IgD-negative memory B cell (primary cell): ENCODE measurements at regions not wholly inside any gene's neighbourhood (a gene's known extent, or its start where the extent isn't known, plus 50 kb on each side); places are given as distances from the start of the nearest gene placed in this dataset.
"Not testable (repeated sequence)": the region's sequence is repeated elsewhere in the genome, so short reads cannot be mapped to it uniquely, and the experiment has no call there.

Source experiments
- H3K27ac Mint-ChIP-seq, 3 donors: one replicate each; pipeline ENCODE4 v1.8.0; 2020 to 2022; ENCODE audit warnings: mild to moderate bottlenecking in 3 of 3, mixed read lengths in 3 of 3, moderate library complexity in 1 of 3
- H3K27me3 Mint-ChIP-seq: one replicate; pipeline ENCODE4 v1.8.0; 2021; ENCODE audit warnings: mixed read lengths
- H3K36me3 Mint-ChIP-seq: one replicate; pipeline ENCODE4 v1.8.0; 2020; ENCODE audit warnings: mild to moderate bottlenecking, mixed read lengths
- H3K4me1 Mint-ChIP-seq, 3 donors: one replicate each; pipeline ENCODE4 v1.8.0; 2020 to 2022; ENCODE audit warnings: mixed read lengths in 3 of 3, mild to moderate bottlenecking in 1 of 3
- H3K4me3 Mint-ChIP-seq, 4 donors: one replicate each; pipeline ENCODE4 v1.8.0; 2020 to 2022; ENCODE audit warnings: mild to moderate bottlenecking in 4 of 4, mixed read lengths in 4 of 4, moderate library complexity in 3 of 4
- H3K9me3 Mint-ChIP-seq, 3 donors: one replicate each; pipeline ENCODE4 v1.8.0; 2020 to 2021; ENCODE audit warnings: mixed read lengths in 3 of 3, mild to moderate bottlenecking in 1 of 3

- H3K27me3 Mint-ChIP-seq: peaks cover 4% of the 10 kb centered on the region
- no peak overlapping the region for H3K27ac Mint-ChIP-seq
- no peaks in the 10 kb centered on the region for H3K9me3 Mint-ChIP-seq
- no peak overlapping the region for H3K4me3 Mint-ChIP-seq
- peaks cover 2% of the 10 kb centered on the region for H3K36me3 Mint-ChIP-seq
- no peaks in the 10 kb centered on the region for H3K4me1 Mint-ChIP-seq
These were observed 52.7 kb downstream of the KCNA5 start for GRCh38 chr12:5096241-5096924.

GRCh38 chr12:5097786-5098185 lies 54.1 kb downstream of the KCNA5 start:
- no peak overlapping the region for H3K4me3 Mint-ChIP-seq
- H3K36me3 Mint-ChIP-seq: peaks cover 2% of the 10 kb centered on the region
- H3K9me3 Mint-ChIP-seq: peaks cover 0 to 3% (median 0%) of the 10 kb centered on the region in 3 donors
- H3K4me1 Mint-ChIP-seq: no peaks in the 10 kb centered on the region
- no peak overlapping the region for H3K27ac Mint-ChIP-seq
- peaks cover 3% of the 10 kb centered on the region for H3K27me3 Mint-ChIP-seq

- H3K4me1 Mint-ChIP-seq: no peaks in the 10 kb centered on the region
- no peak overlapping the region for H3K4me3 Mint-ChIP-seq
These were observed 55.5 kb downstream of the KCNA5 start for GRCh38 chr12:5099136-5099535.

GRCh38 chr12:5099591-5099990 lies 55.9 kb downstream of the KCNA5 start:
- no peaks in the 10 kb centered on the region for H3K36me3 Mint-ChIP-seq
- H3K4me3 Mint-ChIP-seq: no peak overlapping the region
- peaks cover 0 to 3% (median 0%) of the 10 kb centered on the region in 3 donors for H3K9me3 Mint-ChIP-seq
- H3K4me1 Mint-ChIP-seq: no peaks in the 10 kb centered on the region
- H3K27ac Mint-ChIP-seq: no peak overlapping the region
- peaks cover 3% of the 10 kb centered on the region for H3K27me3 Mint-ChIP-seq

More at GRCh38 chr12:5099136-5099535, 55.5 kb downstream of the KCNA5 start:
- no peak overlapping the region for H3K27ac Mint-ChIP-seq
- H3K36me3 Mint-ChIP-seq: no peaks in the 10 kb centered on the region
- peaks cover 0 to 3% (median 0%) of the 10 kb centered on the region in 3 donors for H3K9me3 Mint-ChIP-seq
- H3K27me3 Mint-ChIP-seq: peaks cover 3% of the 10 kb centered on the region

GRCh38 chr12:5101686-5102085 lies 58.0 kb downstream of the KCNA5 start:
- Mint-ChIP-seq H3K9me3 (peaks cover 0 to 5% (median 3%) of the 10 kb centered on the region in 3 donors), H3K4me3 (no peak overlapping the region), H3K27me3 (peaks cover 3% of the 10 kb centered on the region), H3K4me1 (no peaks in the 10 kb centered on the region), H3K36me3 (no peaks in the 10 kb centered on the region), H3K27ac (no peak overlapping the region)

- peaks cover 0 to 5% (median 3%) of the 10 kb centered on the region in 3 donors for H3K9me3 Mint-ChIP-seq
- H3K4me3 Mint-ChIP-seq: no peak overlapping the region
- peaks cover 5% of the 10 kb centered on the region for H3K27me3 Mint-ChIP-seq
- no peak overlapping the region for H3K27ac Mint-ChIP-seq
- H3K36me3 Mint-ChIP-seq: no peaks in the 10 kb centered on the region
- H3K4me1 Mint-ChIP-seq: no peaks in the 10 kb centered on the region
These were observed 58.6 kb downstream of the KCNA5 start for GRCh38 chr12:5102261-5102789.

- H3K4me3 Mint-ChIP-seq: no peak overlapping the region
- H3K27ac Mint-ChIP-seq: no peak overlapping the region
- peaks cover 0 to 5% (median 3%) of the 10 kb centered on the region in 3 donors for H3K9me3 Mint-ChIP-seq
- H3K27me3 Mint-ChIP-seq: peaks cover 5% of the 10 kb centered on the region
- H3K4me1 Mint-ChIP-seq: no peaks in the 10 kb centered on the region
- H3K36me3 Mint-ChIP-seq: no peaks in the 10 kb centered on the region
These were observed 59.1 kb downstream of the KCNA5 start for GRCh38 chr12:5102806-5103205.

GRCh38 chr12:5110345-5110744 lies 66.7 kb downstream of the KCNA5 start:
- no peak overlapping the region for H3K27ac Mint-ChIP-seq

GRCh38 chr12:5114436-5114835 lies 70.8 kb downstream of the KCNA5 start:
- peaks cover 2% of the 10 kb centered on the region for H3K36me3 Mint-ChIP-seq
- H3K27me3 Mint-ChIP-seq: peaks cover 7% of the 10 kb centered on the region
- H3K4me1 Mint-ChIP-seq: no peaks in the 10 kb centered on the region
- no peak overlapping the region for H3K27ac Mint-ChIP-seq
- H3K4me3 Mint-ChIP-seq: no peak overlapping the region
- no peaks in the 10 kb centered on the region for H3K9me3 Mint-ChIP-seq

More at GRCh38 chr12:5110345-5110744, 66.7 kb downstream of the KCNA5 start:
- H3K4me3 Mint-ChIP-seq: no peak overlapping the region
- peaks cover 0 to 3% (median 2%) of the 10 kb centered on the region in 3 donors for H3K9me3 Mint-ChIP-seq
- peaks cover 13% of the 10 kb centered on the region for H3K27me3 Mint-ChIP-seq
- peaks cover 2% of the 10 kb centered on the region for H3K36me3 Mint-ChIP-seq
- no peaks in the 10 kb centered on the region for H3K4me1 Mint-ChIP-seq

- H3K9me3 Mint-ChIP-seq, H3K27me3 Mint-ChIP-seq, H3K4me1 Mint-ChIP-seq, H3K4me3 Mint-ChIP-seq, H3K27ac Mint-ChIP-seq, H3K36me3 Mint-ChIP-seq: not testable (repeated sequence)
These were observed 78.1 kb downstream of the KCNA5 start for GRCh38 chr12:5121784-5122183.

GRCh38 chr12:5122256-5122831 lies 78.7 kb downstream of the KCNA5 start:
- H3K4me3 Mint-ChIP-seq, H3K27me3 Mint-ChIP-seq, H3K27ac Mint-ChIP-seq, H3K9me3 Mint-ChIP-seq, H3K4me1 Mint-ChIP-seq, H3K36me3 Mint-ChIP-seq: not testable (repeated sequence)

GRCh38 chr12:5123921-5124320 lies 80.2 kb downstream of the KCNA5 start:
- Mint-ChIP-seq H3K4me3 (no peak overlapping the region), H3K27me3 (peaks cover 4% of the 10 kb centered on the region), H3K27ac (no peak overlapping the region), H3K4me1 (no peaks in the 10 kb centered on the region), H3K9me3 (peaks cover 0 to 1% (median 1%) of the 10 kb centered on the region in 3 donors), H3K36me3 (no peaks in the 10 kb centered on the region)

- Mint-ChIP-seq H3K9me3 (peaks cover 0 to 2% (median 1%) of the 10 kb centered on the region in 3 donors), H3K27ac (no peak overlapping the region), H3K36me3 (no peaks in the 10 kb centered on the region), H3K27me3 (peaks cover 7% of the 10 kb centered on the region), H3K4me1 (no peaks in the 10 kb centered on the region), H3K4me3 (no peak overlapping the region)
These were observed 80.7 kb downstream of the KCNA5 start for GRCh38 chr12:5124401-5124800.

GRCh38 chr12:5134861-5135525 lies 91.3 kb downstream of the KCNA5 start:
- H3K9me3 Mint-ChIP-seq: peaks cover 0 to 6% (median 3%) of the 10 kb centered on the region in 3 donors
- no peak overlapping the region for H3K4me3 Mint-ChIP-seq
- H3K27ac Mint-ChIP-seq: no peak overlapping the region
- peaks cover 12% of the 10 kb centered on the region for H3K27me3 Mint-ChIP-seq
- no peaks in the 10 kb centered on the region for H3K36me3 Mint-ChIP-seq
- peaks cover 0 to 1% (median 0%) of the 10 kb centered on the region in 3 donors for H3K4me1 Mint-ChIP-seq

- Mint-ChIP-seq H3K27ac (no peak overlapping the region), H3K4me1 (peaks cover 0 to 1% (median 0%) of the 10 kb centered on the region in 3 donors), H3K36me3 (no peaks in the 10 kb centered on the region), H3K9me3 (peaks cover 4 to 12% (median 7%) of the 10 kb centered on the region in 3 donors), H3K4me3 (no peak overlapping the region), H3K27me3 (peaks cover 15% of the 10 kb centered on the region)
These were observed 94.6 kb downstream of the KCNA5 start for GRCh38 chr12:5138256-5138655.
